ENCODE measurements at regions not wholly inside any gene's neighbourhood (a gene's known extent, or its start where the extent isn't known, plus 50 kb on each side); places are given as distances from the start of the nearest gene placed in this dataset.

GRCh38 chr21:27580276-27580675 lies 613.4 kb upstream of the ADAMTS5 start:
- H3K4me3 ChIP-seq (ENCODE audit: insufficient read depth, low read depth, low read length) = no peak overlapping the region
- no peak overlapping the region for H3K27ac Mint-ChIP-seq (ENCODE audit: unreplicated experiment)
- H3K27me3 Mint-ChIP-seq (ENCODE audit: low read depth, unreplicated experiment) = no peaks in the 10 kb centered on the region
- H3K27ac ChIP-seq (ENCODE audit: low read depth, low read length) = no peak overlapping the region
- H3K9me3 ChIP-seq (ENCODE audit: insufficient read depth, low read depth, low read length) = no peaks in the 10 kb centered on the region
- H3K4me2 ChIP-seq (ENCODE audit: low read length) = no peak overlapping the region
- peaks cover 5% of the 10 kb centered on the region for H3K4me1 ChIP-seq (ENCODE audit: insufficient read depth, low read length)
- no peak overlapping the region for H2AFZ ChIP-seq (ENCODE audit: low read depth, low read length)
- FAIRE-seq = no peak
- no peak overlapping the region for H3K9ac ChIP-seq (ENCODE audit: low read length)
- peak; percentile 50 for DNase-seq (ENCODE audit: low read depth)
- no peaks in the 10 kb centered on the region for H4K20me1 ChIP-seq (ENCODE audit: insufficient read depth, low read length)
- no peaks in the 10 kb centered on the region for H3K79me2 ChIP-seq (ENCODE audit: insufficient read depth, low read length)
- TF ChIP-seq CTCF (IDR thresholded peaks at IDR 0.05; ENCODE audit: insufficient read depth, low read depth, low read length) = no peak
- H3K36me3 Mint-ChIP-seq (ENCODE audit: low read depth, unreplicated experiment) = no peaks in the 10 kb centered on the region
- peaks cover 12% of the 10 kb centered on the region for H3K9me3 Mint-ChIP-seq (ENCODE audit: unreplicated experiment)
- peaks cover 16% of the 10 kb centered on the region for H3K4me1 Mint-ChIP-seq (ENCODE audit: low read depth, unreplicated experiment)
- H3K4me3 Mint-ChIP-seq (ENCODE audit: unreplicated experiment) = no peak overlapping the region
- H3K36me3 ChIP-seq (ENCODE audit: insufficient read depth, low read length) = no peaks in the 10 kb centered on the region
- no peaks in the 10 kb centered on the region for H3K27me3 ChIP-seq (ENCODE audit: insufficient read depth, low read length)

GRCh38 chr21:27578741-27579265 lies 611.9 kb upstream of the ADAMTS5 start:
- TF ChIP-seq CTCF (IDR thresholded peaks at IDR 0.05; ENCODE audit: insufficient read depth, low read depth, low read length) = no peak
- FAIRE-seq = no peak
- Histone ChIP-seq H3K9ac (ENCODE audit: low read length) (no peak overlapping the region), H3K27me3 (ENCODE audit: insufficient read depth, low read length) (no peaks in the 10 kb centered on the region), H3K79me2 (ENCODE audit: insufficient read depth, low read length) (no peaks in the 10 kb centered on the region), H4K20me1 (ENCODE audit: insufficient read depth, low read length) (no peaks in the 10 kb centered on the region), H3K9me3 (ENCODE audit: insufficient read depth, low read depth, low read length) (no peaks in the 10 kb centered on the region), H2AFZ (ENCODE audit: low read depth, low read length) (no peak overlapping the region), H3K4me3 (ENCODE audit: insufficient read depth, low read depth, low read length) (no peak overlapping the region), H3K27ac (ENCODE audit: low read depth, low read length) (no peak overlapping the region), H3K4me1 (ENCODE audit: insufficient read depth, low read length) (peaks cover 5% of the 10 kb centered on the region), H3K36me3 (ENCODE audit: insufficient read depth, low read length) (no peaks in the 10 kb centered on the region), H3K4me2 (ENCODE audit: low read length) (no peak overlapping the region)
- Mint-ChIP-seq H3K27ac (ENCODE audit: unreplicated experiment) (no peak overlapping the region), H3K4me1 (ENCODE audit: low read depth, unreplicated experiment) (peaks cover 11% of the 10 kb centered on the region), H3K36me3 (ENCODE audit: low read depth, unreplicated experiment) (no peaks in the 10 kb centered on the region), H3K9me3 (ENCODE audit: unreplicated experiment) (peaks cover 12% of the 10 kb centered on the region), H3K4me3 (ENCODE audit: unreplicated experiment) (no peak overlapping the region), H3K27me3 (ENCODE audit: low read depth, unreplicated experiment) (no peaks in the 10 kb centered on the region)
- DNase-seq (ENCODE audit: low read depth) = no peak

- peak overlapping the region; percentile 74 for H3K9ac ChIP-seq (ENCODE audit: low read length)
- peak; percentile 81 for DNase-seq (ENCODE audit: low read depth)
Observed at GRCh38 chr21:27572696-27573095, 605.8 kb upstream of the ADAMTS5 start.

More at GRCh38 chr21:27572696-27573095, 605.8 kb upstream of the ADAMTS5 start:
- no peak overlapping the region for H3K4me3 Mint-ChIP-seq (ENCODE audit: unreplicated experiment)
- Histone ChIP-seq H3K4me1 (ENCODE audit: insufficient read depth, low read length) (peaks cover 31% of the 10 kb centered on the region), H3K9me3 (ENCODE audit: insufficient read depth, low read depth, low read length) (no peaks in the 10 kb centered on the region), H3K27me3 (ENCODE audit: insufficient read depth, low read length) (no peaks in the 10 kb centered on the region), H3K27ac (ENCODE audit: low read depth, low read length) (peak overlapping the region; percentile 98), H2AFZ (ENCODE audit: low read depth, low read length) (no peak overlapping the region), H3K4me2 (ENCODE audit: low read length) (peak overlapping the region; percentile 35), H4K20me1 (ENCODE audit: insufficient read depth, low read length) (no peaks in the 10 kb centered on the region), H3K79me2 (ENCODE audit: insufficient read depth, low read length) (no peaks in the 10 kb centered on the region), H3K4me3 (ENCODE audit: insufficient read depth, low read depth, low read length) (no peak overlapping the region), H3K36me3 (ENCODE audit: insufficient read depth, low read length) (no peaks in the 10 kb centered on the region)
- peaks cover 39% of the 10 kb centered on the region for H3K4me1 Mint-ChIP-seq (ENCODE audit: low read depth, unreplicated experiment)
- TF ChIP-seq EZH2 (IDR thresholded peaks at IDR 0.05; ENCODE audit: insufficient read depth, low read length) (no peak), CTCF (IDR thresholded peaks at IDR 0.05; ENCODE audit: insufficient read depth, low read depth, low read length) (no peak)
- H3K9me3 Mint-ChIP-seq (ENCODE audit: unreplicated experiment) = no peaks in the 10 kb centered on the region
- H3K27ac Mint-ChIP-seq (ENCODE audit: unreplicated experiment) = peak overlapping the region; percentile 100
- H3K36me3 Mint-ChIP-seq (ENCODE audit: low read depth, unreplicated experiment) = no peaks in the 10 kb centered on the region
- H3K27me3 Mint-ChIP-seq (ENCODE audit: low read depth, unreplicated experiment) = no peaks in the 10 kb centered on the region
- peak; percentile 95 for FAIRE-seq
